ENCODE measurements at regions not wholly inside any gene's neighbourhood (a gene's known extent, or its start where the extent isn't known, plus 50 kb on each side); places are given as distances from the start of the nearest gene placed in this dataset.

- Histone ChIP-seq H3K4me1 (ENCODE audit: insufficient read depth, low read length) (no peaks in the 10 kb centered on the region), H3K9me3 (ENCODE audit: control insufficient read depth, insufficient read depth, low read length) (no peaks in the 10 kb centered on the region), H3K9ac (ENCODE audit: low read depth, low read length) (no peak overlapping the region), H3K36me3 (ENCODE audit: insufficient read depth, low read length) (no peaks in the 10 kb centered on the region)
These were observed 218.9 kb downstream of the EPHA4 start for GRCh38 chr2:221353201-221353600.

- no peaks in the 10 kb centered on the region for H3K4me1 ChIP-seq (ENCODE audit: insufficient read depth, low read length)
- no peaks in the 10 kb centered on the region for H3K36me3 ChIP-seq (ENCODE audit: insufficient read depth, low read length)
- no peaks in the 10 kb centered on the region for H3K9me3 ChIP-seq (ENCODE audit: control insufficient read depth, insufficient read depth, low read length)
- no peak overlapping the region for H3K9ac ChIP-seq (ENCODE audit: low read depth, low read length)
These were observed 211.8 kb downstream of the EPHA4 start for GRCh38 chr2:221360312-221360711.

GRCh38 chr2:221360742-221361141, 211.4 kb downstream of the EPHA4 start:
- Histone ChIP-seq H3K36me3 (ENCODE audit: insufficient read depth, low read length) (no peaks in the 10 kb centered on the region), H3K4me1 (ENCODE audit: insufficient read depth, low read length) (no peaks in the 10 kb centered on the region), H3K9ac (ENCODE audit: low read depth, low read length) (no peak overlapping the region), H3K9me3 (ENCODE audit: control insufficient read depth, insufficient read depth, low read length) (no peaks in the 10 kb centered on the region)

GRCh38 chr2:221361633-221362032, 210.5 kb downstream of the EPHA4 start:
- H3K9ac ChIP-seq (ENCODE audit: low read depth, low read length) = no peak overlapping the region
- no peaks in the 10 kb centered on the region for H3K36me3 ChIP-seq (ENCODE audit: insufficient read depth, low read length)
- H3K9me3 ChIP-seq (ENCODE audit: control insufficient read depth, insufficient read depth, low read length) = no peaks in the 10 kb centered on the region
- no peaks in the 10 kb centered on the region for H3K4me1 ChIP-seq (ENCODE audit: insufficient read depth, low read length)

GRCh38 chr2:221364672-221365071, 207.4 kb downstream of the EPHA4 start:
- Histone ChIP-seq H3K4me1 (ENCODE audit: insufficient read depth, low read length) (no peaks in the 10 kb centered on the region), H3K36me3 (ENCODE audit: insufficient read depth, low read length) (no peaks in the 10 kb centered on the region), H3K9ac (ENCODE audit: low read depth, low read length) (no peak overlapping the region), H3K9me3 (ENCODE audit: control insufficient read depth, insufficient read depth, low read length) (no peaks in the 10 kb centered on the region)

All from ES-I3 (cell line).